ENCODE measurements at regions not wholly inside any gene's neighbourhood (a gene's known extent, or its start where the extent isn't known, plus 50 kb on each side); places are given as distances from the start of the nearest gene placed in this dataset.

DNA sequence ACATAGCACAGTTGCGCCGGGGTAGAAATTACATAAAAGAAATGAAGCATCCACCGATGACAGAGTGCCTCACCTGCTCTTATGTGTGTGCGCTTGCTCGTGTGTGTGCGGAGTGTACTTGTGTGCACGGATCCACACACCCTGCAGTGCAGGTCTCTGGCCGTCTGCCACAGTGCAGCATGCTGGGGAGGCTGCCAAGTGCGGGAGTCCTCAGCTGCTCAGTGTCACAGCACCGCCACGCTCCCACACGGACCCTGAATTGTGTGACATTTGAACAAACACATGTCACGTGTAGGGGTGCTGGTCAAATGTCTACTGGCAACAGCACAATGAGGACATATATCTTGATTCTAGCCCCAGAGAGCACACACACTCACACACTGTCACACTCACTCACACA lies 243.0 kb upstream of the MYOCD start:
- no peak for TF ChIP-seq ASH2L (IDR thresholded peaks at IDR 0.05; ENCODE audit: borderline replicate concordance, low read depth)
- TF ChIP-seq, protein P1, sequence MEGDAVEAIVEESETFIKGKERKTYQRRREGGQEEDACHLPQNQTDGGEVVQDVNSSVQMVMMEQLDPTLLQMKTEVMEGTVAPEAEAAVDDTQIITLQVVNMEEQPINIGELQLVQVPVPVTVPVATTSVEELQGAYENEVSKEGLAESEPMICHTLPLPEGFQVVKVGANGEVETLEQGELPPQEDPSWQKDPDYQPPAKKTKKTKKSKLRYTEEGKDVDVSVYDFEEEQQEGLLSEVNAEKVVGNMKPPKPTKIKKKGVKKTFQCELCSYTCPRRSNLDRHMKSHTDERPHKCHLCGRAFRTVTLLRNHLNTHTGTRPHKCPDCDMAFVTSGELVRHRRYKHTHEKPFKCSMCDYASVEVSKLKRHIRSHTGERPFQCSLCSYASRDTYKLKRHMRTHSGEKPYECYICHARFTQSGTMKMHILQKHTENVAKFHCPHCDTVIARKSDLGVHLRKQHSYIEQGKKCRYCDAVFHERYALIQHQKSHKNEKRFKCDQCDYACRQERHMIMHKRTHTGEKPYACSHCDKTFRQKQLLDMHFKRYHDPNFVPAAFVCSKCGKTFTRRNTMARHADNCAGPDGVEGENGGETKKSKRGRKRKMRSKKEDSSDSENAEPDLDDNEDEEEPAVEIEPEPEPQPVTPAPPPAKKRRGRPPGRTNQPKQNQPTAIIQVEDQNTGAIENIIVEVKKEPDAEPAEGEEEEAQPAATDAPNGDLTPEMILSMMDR (IDR thresholded peaks at IDR 0.05 in 2 of 3, conservative IDR thresholded peaks at IDR 0.05 in 1 of 3; ENCODE audit: control insufficient read depth in 2 of 3, extremely low read depth in 1 of 3, insufficient read depth in 1 of 3, low read depth in 3 of 3, low read length in 3 of 3): no peak
- TF ChIP-seq, protein P2, sequence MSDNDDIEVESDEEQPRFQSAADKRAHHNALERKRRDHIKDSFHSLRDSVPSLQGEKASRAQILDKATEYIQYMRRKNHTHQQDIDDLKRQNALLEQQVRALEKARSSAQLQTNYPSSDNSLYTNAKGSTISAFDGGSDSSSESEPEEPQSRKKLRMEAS (IDR thresholded peaks at IDR 0.05; ENCODE audit: low read depth, low read length): no peak
- TF ChIP-seq CHD4 (IDR thresholded peaks at IDR 0.05): no peak
- TF ChIP-seq ESRRA (IDR thresholded peaks at IDR 0.05; ENCODE audit: low read length): no peak
- TF ChIP-seq CHD2 (IDR thresholded peaks at IDR 0.05; ENCODE audit: borderline replicate concordance, low read depth, low read length): no peak

Measured in GM12878 (cell line).